ENCODE measurements at regions not wholly inside any gene's neighbourhood (a gene's known extent, or its start where the extent isn't known, plus 50 kb on each side); places are given as distances from the start of the nearest gene placed in this dataset.

DNA sequence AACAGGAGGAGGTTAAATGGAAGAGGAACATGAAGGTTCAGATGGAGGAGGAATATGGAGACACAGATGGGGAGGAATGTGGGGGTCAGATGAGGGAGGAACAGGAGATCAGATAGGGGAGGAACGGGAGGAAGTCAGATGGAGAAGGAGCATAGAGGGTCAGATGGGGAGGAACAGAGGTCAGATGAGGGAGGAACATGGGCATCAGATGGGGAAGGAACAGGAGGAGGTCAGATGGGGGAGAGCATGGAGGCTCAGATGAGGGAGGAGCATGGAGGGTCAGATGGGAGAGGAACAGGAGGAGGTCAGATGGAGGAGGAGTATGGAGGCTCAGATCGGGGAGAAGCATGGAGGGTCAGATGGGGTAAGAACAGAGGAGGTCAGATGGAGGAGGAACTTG, 290.6 kb downstream of the BMP7 start:
- H3K9me3 Mint-ChIP-seq: peaks cover 0 to 6% (median 2%) of the 10 kb centered on the region in 5 donors
- CTCF ChIA-PET: no interaction called here

DNA sequence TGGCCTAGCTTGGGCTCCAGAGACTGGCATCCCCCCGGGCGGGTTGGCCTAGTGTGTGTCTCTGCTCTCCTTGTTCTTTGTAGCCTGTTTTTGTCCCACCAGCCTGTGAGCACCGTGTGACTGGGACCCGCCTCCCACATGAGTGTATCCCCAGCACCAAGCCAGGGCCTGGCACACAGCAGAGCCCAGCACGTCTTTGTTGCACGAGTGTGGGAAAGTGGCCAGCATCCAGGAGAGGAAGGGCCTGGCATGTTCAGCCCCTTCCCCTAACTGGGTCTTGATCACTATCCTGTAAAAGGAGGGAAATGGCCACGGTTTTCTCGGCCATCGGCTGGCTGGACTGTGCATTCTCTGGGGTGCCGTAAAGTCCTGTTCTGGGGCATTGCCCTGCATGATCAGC, 290.1 kb downstream of the BMP7 start:
- H3K27ac ChIP-seq (ENCODE audit: low read depth, low read length): no peak overlapping the region
- H3K36me3 Mint-ChIP-seq: no peaks in the 10 kb centered on the region
- no peak for DNase-seq
- peaks cover 16 to 44% of the 10 kb centered on the region in 2 donors for H3K27me3 Mint-ChIP-seq
- H3K4me3 ChIP-seq (ENCODE audit: low read length): no peak overlapping the region
- no peak overlapping the region for H3K27ac Mint-ChIP-seq
- no peaks in the 10 kb centered on the region for H3K9me3 ChIP-seq (ENCODE audit: low read length)
- ChIA-PET CTCF (no interaction called here), POLR2A (no interaction called here)
- peaks cover 0 to 6% (median 2%) of the 10 kb centered on the region in 5 donors for H3K9me3 Mint-ChIP-seq
- H3K4me3 Mint-ChIP-seq: no peak overlapping the region
- H3K36me3 ChIP-seq (ENCODE audit: insufficient read depth, low read length): no peaks in the 10 kb centered on the region
- no peaks in the 10 kb centered on the region for H3K4me1 Mint-ChIP-seq
- no peaks in the 10 kb centered on the region for H3K4me1 ChIP-seq (ENCODE audit: insufficient read depth, low read length)
- H3K27me3 ChIP-seq (ENCODE audit: insufficient read depth, low read length, poor library complexity, severe bottlenecking): peaks cover 5% of the 10 kb centered on the region

More for the DNA sequence above, 290.6 kb downstream of the BMP7 start:
- Mint-ChIP-seq H3K4me3 (no peak overlapping the region), H3K36me3 (no peaks in the 10 kb centered on the region), H3K27ac (no peak overlapping the region), H3K4me1 (no peaks in the 10 kb centered on the region), H3K27me3 (peaks cover 19 to 44% of the 10 kb centered on the region in 2 donors)
- DNase-seq: no peak
- no peaks in the 10 kb centered on the region for H3K36me3 ChIP-seq (ENCODE audit: insufficient read depth, low read length)
- no peak overlapping the region for H3K4me3 ChIP-seq (ENCODE audit: low read length)
- H3K9me3 ChIP-seq (ENCODE audit: low read length): no peaks in the 10 kb centered on the region
- no peaks in the 10 kb centered on the region for H3K4me1 ChIP-seq (ENCODE audit: insufficient read depth, low read length)
- peaks cover 5% of the 10 kb centered on the region for H3K27me3 ChIP-seq (ENCODE audit: insufficient read depth, low read length, poor library complexity, severe bottlenecking)
- POLR2A ChIA-PET: no interaction called here
- no peak overlapping the region for H3K27ac ChIP-seq (ENCODE audit: low read depth, low read length)

DNA sequence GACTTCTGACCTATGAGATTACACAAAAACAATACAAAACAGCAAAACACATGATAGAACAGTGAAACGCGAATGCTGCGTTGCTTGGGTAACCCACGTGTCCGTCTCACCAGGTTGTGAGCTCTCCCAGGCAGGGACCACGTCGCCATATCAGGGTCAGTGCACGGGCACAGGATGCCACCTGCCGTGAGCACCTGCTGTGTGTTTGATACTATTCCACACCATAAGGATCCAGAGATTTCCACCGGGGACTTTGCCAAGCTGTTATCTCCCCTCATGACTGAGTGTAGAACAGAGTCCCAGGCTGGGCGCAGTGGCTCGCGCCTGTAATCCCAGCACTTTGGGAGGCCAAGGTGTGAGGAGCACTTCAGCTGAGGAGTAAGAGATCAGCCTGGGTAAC, 288.0 kb downstream of the BMP7 start:
- ChIA-PET POLR2A (no interaction called here), CTCF (no interaction called here)
- no peaks in the 10 kb centered on the region for H3K4me1 ChIP-seq (ENCODE audit: insufficient read depth, low read length)
- no peak for DNase-seq
- peaks cover 5% of the 10 kb centered on the region for H3K27me3 ChIP-seq (ENCODE audit: insufficient read depth, low read length, poor library complexity, severe bottlenecking)
- no peaks in the 10 kb centered on the region for H3K9me3 ChIP-seq (ENCODE audit: low read length)
- H3K4me3 ChIP-seq (ENCODE audit: low read length): no peak overlapping the region
- H3K36me3 Mint-ChIP-seq: no peaks in the 10 kb centered on the region
- H3K36me3 ChIP-seq (ENCODE audit: insufficient read depth, low read length): no peaks in the 10 kb centered on the region
- H3K27ac Mint-ChIP-seq: no peak overlapping the region
- no peak overlapping the region for H3K4me3 Mint-ChIP-seq
- peaks cover 0 to 6% (median 3%) of the 10 kb centered on the region in 5 donors for H3K9me3 Mint-ChIP-seq
- no peak overlapping the region for H3K27ac ChIP-seq (ENCODE audit: low read depth, low read length)
- H3K4me1 Mint-ChIP-seq: no peaks in the 10 kb centered on the region
- peaks cover 14 to 38% of the 10 kb centered on the region in 2 donors for H3K27me3 Mint-ChIP-seq

DNA sequence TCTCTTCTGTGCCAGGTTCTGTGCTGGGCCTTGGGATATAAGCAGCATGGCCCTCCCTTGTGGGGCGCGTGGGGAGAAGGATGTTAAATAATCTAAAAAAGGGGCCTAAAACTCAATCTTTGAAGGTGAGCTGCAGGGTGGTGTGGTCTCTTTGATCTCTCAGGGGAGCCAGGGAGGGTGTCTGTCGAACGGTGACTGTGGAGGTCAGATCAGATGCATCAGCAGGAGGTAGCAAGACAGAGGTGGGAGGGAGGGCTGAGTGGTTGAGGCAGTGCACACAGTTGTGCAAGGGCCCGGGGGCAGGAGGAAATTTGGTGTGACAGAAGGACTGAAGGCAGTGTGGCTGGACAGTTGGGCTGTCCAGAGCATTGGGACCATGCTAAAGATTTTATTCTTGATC, 287.3 kb downstream of the BMP7 start:
- H3K36me3 Mint-ChIP-seq: no peaks in the 10 kb centered on the region

DNA sequence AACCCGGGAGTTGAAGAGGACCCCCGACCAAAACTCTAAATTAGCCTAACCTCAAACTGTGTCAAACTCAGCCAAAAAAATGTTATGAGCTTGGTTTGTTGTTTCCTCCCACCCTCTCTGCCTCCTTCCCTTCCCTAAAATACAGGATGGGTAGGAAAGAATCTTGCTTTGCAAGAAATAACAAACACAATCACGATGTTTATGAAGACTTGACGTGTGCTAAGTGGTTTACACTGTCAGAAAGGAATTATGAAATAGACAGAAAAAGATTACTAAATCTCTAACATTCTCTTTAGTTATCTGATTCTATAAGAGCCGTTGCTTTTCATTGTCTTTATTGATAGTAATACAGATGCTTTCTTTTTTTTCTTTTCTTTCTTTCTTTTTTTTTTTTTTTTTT, 285.1 kb downstream of the BMP7 start:
- ChIA-PET CTCF (no interaction called here), POLR2A (no interaction called here)
- H3K9me3 ChIP-seq (ENCODE audit: low read length): no peaks in the 10 kb centered on the region
- no peaks in the 10 kb centered on the region for H3K36me3 Mint-ChIP-seq
- peaks cover 4 to 24% (median 5%) of the 10 kb centered on the region in 5 donors for H3K9me3 Mint-ChIP-seq
- no peak overlapping the region for H3K4me3 ChIP-seq (ENCODE audit: low read length)
- H3K27me3 ChIP-seq (ENCODE audit: insufficient read depth, low read length, poor library complexity, severe bottlenecking): no peaks in the 10 kb centered on the region
- no peaks in the 10 kb centered on the region for H3K36me3 ChIP-seq (ENCODE audit: insufficient read depth, low read length)
- no peak overlapping the region for H3K27ac Mint-ChIP-seq
- no peaks in the 10 kb centered on the region for H3K4me1 ChIP-seq (ENCODE audit: insufficient read depth, low read length)
- H3K27me3 Mint-ChIP-seq: peaks cover 7 to 14% of the 10 kb centered on the region in 2 donors
- no peak overlapping the region for H3K27ac ChIP-seq (ENCODE audit: low read depth, low read length)
- no peak for DNase-seq
- no peaks in the 10 kb centered on the region for H3K4me1 Mint-ChIP-seq
- H3K4me3 Mint-ChIP-seq: no peak overlapping the region

More for the DNA sequence above, 287.3 kb downstream of the BMP7 start:
- Mint-ChIP-seq H3K27me3 (peaks cover 13 to 31% of the 10 kb centered on the region in 2 donors), H3K27ac (no peak overlapping the region), H3K4me1 (no peaks in the 10 kb centered on the region), H3K4me3 (no peak overlapping the region), H3K9me3 (peaks cover under 1 to 9% (median 6%) of the 10 kb centered on the region in 5 donors)
- H3K4me3 ChIP-seq (ENCODE audit: low read length): no peak overlapping the region
- DNase-seq: no peak
- H3K36me3 ChIP-seq (ENCODE audit: insufficient read depth, low read length): no peaks in the 10 kb centered on the region
- H3K27ac ChIP-seq (ENCODE audit: low read depth, low read length): no peak overlapping the region
- CTCF ChIA-PET: no interaction called here
- POLR2A ChIA-PET: no interaction called here
- H3K4me1 ChIP-seq (ENCODE audit: insufficient read depth, low read length): no peaks in the 10 kb centered on the region
- no peaks in the 10 kb centered on the region for H3K9me3 ChIP-seq (ENCODE audit: low read length)
- peaks cover 5% of the 10 kb centered on the region for H3K27me3 ChIP-seq (ENCODE audit: insufficient read depth, low read length, poor library complexity, severe bottlenecking)

DNA sequence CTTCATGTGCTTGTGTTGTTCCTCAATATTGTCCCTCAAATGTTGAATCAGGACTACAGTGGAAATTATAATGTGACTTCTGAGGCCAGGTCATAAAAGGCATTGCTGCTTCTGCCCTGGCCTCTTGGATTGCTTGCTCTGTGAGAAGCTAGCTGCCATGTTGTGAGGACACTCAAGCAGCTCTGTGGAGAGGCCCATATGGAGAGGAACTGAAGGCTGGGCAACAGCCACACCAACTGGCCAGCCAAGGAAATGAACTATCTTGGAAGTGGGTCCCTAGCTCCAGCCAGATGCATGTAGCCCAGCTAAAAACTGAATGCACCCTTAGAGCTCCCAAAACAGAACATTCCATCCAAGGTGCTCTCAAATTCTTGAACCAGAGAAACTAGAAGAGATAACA, 282.6 kb downstream of the BMP7 start:
- no peaks in the 10 kb centered on the region for H3K36me3 Mint-ChIP-seq
- H3K4me3 Mint-ChIP-seq: no peak overlapping the region
- DNase-seq: no peak
- Histone ChIP-seq H3K4me1 (ENCODE audit: insufficient read depth, low read length) (no peaks in the 10 kb centered on the region), H3K27me3 (ENCODE audit: insufficient read depth, low read length, poor library complexity, severe bottlenecking) (no peaks in the 10 kb centered on the region), H3K36me3 (ENCODE audit: insufficient read depth, low read length) (no peaks in the 10 kb centered on the region), H3K9me3 (ENCODE audit: low read length) (no peaks in the 10 kb centered on the region), H3K27ac (ENCODE audit: low read depth, low read length) (no peak overlapping the region), H3K4me3 (ENCODE audit: low read length) (no peak overlapping the region)
- CTCF ChIA-PET: no interaction called here
- peaks cover 2 to 5% of the 10 kb centered on the region in 2 donors for H3K27me3 Mint-ChIP-seq
- peaks cover 4 to 24% (median 7%) of the 10 kb centered on the region in 5 donors for H3K9me3 Mint-ChIP-seq
- no peaks in the 10 kb centered on the region for H3K4me1 Mint-ChIP-seq
- POLR2A ChIA-PET: no interaction called here
- no peak overlapping the region for H3K27ac Mint-ChIP-seq

DNA sequence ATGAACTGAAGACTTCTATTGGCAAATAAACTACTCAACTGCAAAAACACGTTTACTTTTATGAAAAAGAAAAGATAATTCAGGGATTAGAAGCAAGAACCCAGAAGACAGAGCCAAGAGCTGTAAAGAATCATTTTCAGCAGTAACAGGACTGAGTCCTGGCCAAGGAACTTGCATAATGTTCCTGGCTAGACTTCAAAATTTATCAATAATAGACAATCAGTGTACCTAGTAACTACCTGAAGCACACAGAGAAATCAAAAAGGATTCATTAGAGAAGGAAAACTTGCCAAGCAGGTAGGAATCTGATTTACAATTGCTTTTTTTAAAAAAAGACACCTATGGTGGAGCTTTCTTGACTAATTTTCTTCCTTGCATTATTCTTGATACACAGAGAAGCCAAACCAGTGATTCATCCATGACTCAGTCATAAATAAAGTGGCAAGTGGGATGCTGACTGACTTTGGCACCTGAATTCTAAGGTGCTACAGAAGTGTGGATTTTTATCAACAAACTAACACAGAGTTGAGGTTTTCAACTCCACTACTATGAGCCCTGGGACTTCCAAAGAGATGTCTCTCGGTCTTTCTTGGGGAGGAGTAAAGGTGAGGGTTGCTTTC, 281.3 kb downstream of the BMP7 start:
- Histone ChIP-seq H3K27me3 (ENCODE audit: insufficient read depth, low read length, poor library complexity, severe bottlenecking) (no peaks in the 10 kb centered on the region), H3K4me1 (ENCODE audit: insufficient read depth, low read length) (no peaks in the 10 kb centered on the region), H3K9me3 (ENCODE audit: low read length) (no peaks in the 10 kb centered on the region), H3K4me3 (ENCODE audit: low read length) (no peak overlapping the region), H3K36me3 (ENCODE audit: insufficient read depth, low read length) (no peaks in the 10 kb centered on the region), H3K27ac (ENCODE audit: low read depth, low read length) (no peak overlapping the region)
- CTCF ChIA-PET: no interaction called here
- H3K27me3 Mint-ChIP-seq: peaks cover 0 to 2% of the 10 kb centered on the region in 2 donors
- no peaks in the 10 kb centered on the region for H3K36me3 Mint-ChIP-seq
- H3K4me3 Mint-ChIP-seq: no peak overlapping the region
- H3K27ac Mint-ChIP-seq: no peak overlapping the region
- H3K4me1 Mint-ChIP-seq: no peaks in the 10 kb centered on the region
- peaks cover 3 to 24% (median 5%) of the 10 kb centered on the region in 5 donors for H3K9me3 Mint-ChIP-seq
- DNase-seq: no peak
- POLR2A ChIA-PET: no interaction called here

DNA sequence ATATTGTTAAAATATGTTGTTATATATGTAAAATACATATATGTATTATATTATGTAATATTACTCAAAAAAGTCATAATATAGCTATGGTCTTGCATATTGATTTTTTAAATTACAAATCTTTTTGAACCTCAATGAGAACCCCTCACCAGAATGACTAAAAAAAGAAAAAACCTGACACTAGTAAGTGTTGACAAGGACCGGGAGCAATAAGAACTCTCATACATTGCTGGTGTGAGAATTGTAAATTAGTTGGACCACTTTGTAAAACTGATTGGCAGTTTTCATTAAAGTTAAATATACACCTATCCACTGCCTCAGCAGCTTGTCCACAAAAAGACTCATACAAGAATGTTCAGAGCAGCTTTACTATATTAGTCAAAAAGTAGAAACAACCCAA, 280.0 kb downstream of the BMP7 start:
- CTCF ChIA-PET: no interaction called here
- Mint-ChIP-seq H3K36me3 (no peaks in the 10 kb centered on the region), H3K27me3 (no peaks in the 10 kb centered on the region), H3K4me1 (no peaks in the 10 kb centered on the region), H3K4me3 (no peak overlapping the region), H3K9me3 (peaks cover 3 to 24% (median 5%) of the 10 kb centered on the region in 5 donors), H3K27ac (no peak overlapping the region)
- Histone ChIP-seq H3K4me1 (ENCODE audit: insufficient read depth, low read length) (no peaks in the 10 kb centered on the region), H3K9me3 (ENCODE audit: low read length) (no peaks in the 10 kb centered on the region), H3K27ac (ENCODE audit: low read depth, low read length) (no peak overlapping the region), H3K27me3 (ENCODE audit: insufficient read depth, low read length, poor library complexity, severe bottlenecking) (no peaks in the 10 kb centered on the region), H3K36me3 (ENCODE audit: insufficient read depth, low read length) (no peaks in the 10 kb centered on the region), H3K4me3 (ENCODE audit: low read length) (no peak overlapping the region)
- DNase-seq: no peak
- POLR2A ChIA-PET: no interaction called here

Data from CD8-positive, alpha-beta memory T cell (primary cell).